Activated CD8-positive, alpha-beta memory T cell treated with anti-CD3 and anti-CD28 coated beads for 36 hours (primary cell): ENCODE measurements at regions not wholly inside any gene's neighbourhood (a gene's known extent, or its start where the extent isn't known, plus 50 kb on each side); places are given as distances from the start of the nearest gene placed in this dataset.
"Not testable (repeated sequence)": the region's sequence is repeated elsewhere in the genome, so short reads cannot be mapped to it uniquely, and the experiment has no call there.

Source experiments
- CTCF ChIA-PET: fragments of 350-600 bp; sonication (Branson Sonifier 250); formaldehyde crosslinking; loops from one replicate; lab custom pipeline; 2021; ENCODE audit warnings: antibody characterized with exemption; lab: Charles Lee
- POLR2A ChIA-PET: fragments of 350-600 bp; sonication (Branson Sonifier 250); formaldehyde crosslinking; loops from one replicate; lab custom pipeline; 2021; ENCODE audit warnings: antibody characterized with exemption; lab: Charles Lee

- POLR2A ChIA-PET, CTCF ChIA-PET: not testable (repeated sequence)
Measured at GRCh38 chr7:45807832-45808231, 65.0 kb downstream of the CCDC201 start.

- CTCF ChIA-PET, POLR2A ChIA-PET: not testable (repeated sequence)
Measured at GRCh38 chr7:45802214-45802613, 70.7 kb downstream of the CCDC201 start.

- POLR2A ChIA-PET, CTCF ChIA-PET: not testable (repeated sequence)
Measured at GRCh38 chr7:45797264-45797663, 75.6 kb downstream of the CCDC201 start.

- POLR2A ChIA-PET: not testable (repeated sequence)
- CTCF ChIA-PET: interaction anchor here (0.7 kb wide), 1 partner anchor 650 kb away, joined by 3 read pairs; no protein-coding TSS in a partner anchor
Measured at GRCh38 chr7:45789641-45790040, 83.2 kb downstream of the CCDC201 start.

GRCh38 chr7:45785724-45786123 lies 87.2 kb downstream of the CCDC201 start:
- POLR2A ChIA-PET, CTCF ChIA-PET: not testable (repeated sequence)

- POLR2A ChIA-PET, CTCF ChIA-PET: not testable (repeated sequence)
Measured at GRCh38 chr7:45784775-45785174, 88.1 kb downstream of the CCDC201 start.
